ENCODE measurements at regions not wholly inside any gene's neighbourhood (a gene's known extent, or its start where the extent isn't known, plus 50 kb on each side); places are given as distances from the start of the nearest gene placed in this dataset.

- H3K9me3 ChIP-seq = no peaks in the 10 kb centered on the region
- no peak overlapping the region for H3K27ac ChIP-seq
- TF ChIP-seq POLR2A (IDR thresholded peaks at IDR 0.05) = no peak
- no peak for TF ChIP-seq CTCF (IDR thresholded peaks at IDR 0.05)
- WGBS, 2 donors = 84 to 90% methylated on average over 2 of the region's 2 CpGs
- no peaks in the 10 kb centered on the region for H3K4me1 ChIP-seq
- no peak overlapping the region for H3K4me3 ChIP-seq
- DNase-seq = no peak
- intact Hi-C loops (cut with DNase I) = no loop called here
- H3K36me3 ChIP-seq = no peaks in the 10 kb centered on the region
- no peaks in the 10 kb centered on the region for H3K27me3 ChIP-seq
These were observed 533.5 kb downstream of the LTN1 start for GRCh38 chr21:28459193-28459592.

GRCh38 chr21:28458446-28458845 is 534.2 kb downstream of the LTN1 start:
- TF ChIP-seq POLR2A (IDR thresholded peaks at IDR 0.05) (no peak), CTCF (IDR thresholded peaks at IDR 0.05) (no peak)
- Histone ChIP-seq H3K4me3 (no peak overlapping the region), H3K4me1 (no peaks in the 10 kb centered on the region), H3K36me3 (no peaks in the 10 kb centered on the region), H3K9me3 (no peaks in the 10 kb centered on the region), H3K27me3 (no peaks in the 10 kb centered on the region), H3K27ac (no peak overlapping the region)
- intact Hi-C loops (cut with DNase I) = no loop called here
- DNase-seq = no peak
- 65 to 68% methylated on average over 1 of the region's 1 CpG for WGBS, 2 donors

- intact Hi-C loops (cut with DNase I) = no loop called here
- Histone ChIP-seq H3K4me3 (no peak overlapping the region), H3K4me1 (no peaks in the 10 kb centered on the region), H3K27me3 (no peaks in the 10 kb centered on the region), H3K36me3 (no peaks in the 10 kb centered on the region), H3K27ac (no peak overlapping the region), H3K9me3 (no peaks in the 10 kb centered on the region)
- 60 to 69% methylated on average over 4 of the region's 4 CpGs for WGBS, 2 donors
- TF ChIP-seq CTCF (IDR thresholded peaks at IDR 0.05) (no peak), POLR2A (IDR thresholded peaks at IDR 0.05) (no peak)
- no peak for DNase-seq
These were observed 537.5 kb downstream of the LTN1 start for GRCh38 chr21:28455253-28455600.

- 58 to 78% methylated on average over 2 of the region's 2 CpGs for WGBS, 2 donors
- Histone ChIP-seq H3K4me1 (no peaks in the 10 kb centered on the region), H3K4me3 (no peak overlapping the region), H3K9me3 (no peaks in the 10 kb centered on the region), H3K27me3 (no peaks in the 10 kb centered on the region), H3K36me3 (no peaks in the 10 kb centered on the region), H3K27ac (no peak overlapping the region)
- TF ChIP-seq POLR2A (IDR thresholded peaks at IDR 0.05) (no peak), CTCF (IDR thresholded peaks at IDR 0.05) (no peak)
- intact Hi-C loops (cut with DNase I) = no loop called here
- no peak for DNase-seq
These were observed 538.0 kb downstream of the LTN1 start for GRCh38 chr21:28454564-28455252.

GRCh38 chr21:28447462-28447861 is 545.2 kb downstream of the LTN1 start:
- no peak for DNase-seq
- Histone ChIP-seq H3K4me3 (no peak overlapping the region), H3K4me1 (no peaks in the 10 kb centered on the region), H3K36me3 (no peaks in the 10 kb centered on the region), H3K27ac (no peak overlapping the region), H3K27me3 (no peaks in the 10 kb centered on the region), H3K9me3 (no peaks in the 10 kb centered on the region)
- TF ChIP-seq CTCF (IDR thresholded peaks at IDR 0.05) (no peak), POLR2A (IDR thresholded peaks at IDR 0.05) (no peak)
- 81 to 83% methylated on average over 1 of the region's 1 CpG for WGBS, 2 donors
- intact Hi-C loops (cut with DNase I) = no loop called here
